Left lung (tissue), 4 donors: ENCODE measurements at regions not wholly inside any gene's neighbourhood (a gene's known extent, or its start where the extent isn't known, plus 50 kb on each side); places are given as distances from the start of the nearest gene placed in this dataset.

Source experiments
- ATAC-seq: fragments of 200-7000 bp; cut with Tn5 transposase; one replicate; pipeline ENCODE4 v1.9.1; 2020; ENCODE audit warnings: moderate library complexity
- DNase-seq, 4 donors: peaks; one replicate each; pipeline ENCODE4 v3.0.0-alpha.2; 2013 to 2020
- H3K27ac ChIP-seq, 2 donors: fragments of 200-600 bp; sonication (generic) in 1 of 2; one replicate each; pipeline versions ENCODE4 v1.5.0 to v1.8.0; 2020 to 2021
- H3K27me3 ChIP-seq, 2 donors: fragments of 200-600 bp; sonication (generic) in 1 of 2; one replicate each; pipeline versions ENCODE4 v1.5.0 to v1.8.0; 2020 to 2021
- H3K36me3 ChIP-seq, 2 donors: fragments of 200-600 bp; sonication (generic) in 1 of 2; one replicate each; pipeline versions ENCODE4 v1.5.0 to v1.8.0; 2020 to 2021
- H3K4me1 ChIP-seq, 2 donors: fragments of 200-600 bp; one replicate each; pipeline ENCODE4 v1.8.0; 2021
- H3K4me3 ChIP-seq, 2 donors: fragments of 200-600 bp; sonication (generic) in 1 of 2; one replicate each; pipeline versions ENCODE4 v1.5.0 to v1.8.0; 2020 to 2021; ENCODE audit warnings: mild to moderate bottlenecking in 1 of 2
- H3K9me3 ChIP-seq, 2 donors: fragments of 200-600 bp; sonication (generic) in 1 of 2; one replicate each; pipeline versions ENCODE4 v1.5.0 to v1.8.0; 2020 to 2021
- CTCF ChIP-seq, 2 donors: fragments of 200-600 bp; sonication (generic) in 1 of 2; IDR thresholded peaks; one replicate each; pipeline versions ENCODE4 v1.5.0 to v1.8.0; 2021; ENCODE audit warnings: antibody characterized with exemption in 2 of 2
- intact Hi-C, 2 donors: fragments of 100-400 bp; cut with DNase I; formaldehyde crosslinking; loops; one replicate each; pipeline versions ENCODE4 v1.11.2 to v1.14.2; 2022
- donor health status: DM: no; HTN: yes; CAD: no.
- donor health status: DM: no; HTN: no; CAD: no.

- Histone ChIP-seq H3K9me3 (no peaks in the 10 kb centered on the region), H3K27ac (no peak overlapping the region), H3K4me1 (no peaks in the 10 kb centered on the region), H3K36me3 (no peaks in the 10 kb centered on the region), H3K27me3 (no peaks in the 10 kb centered on the region), H3K4me3 (no peak overlapping the region)
- DNase-seq = no peak
- TF ChIP-seq CTCF (IDR thresholded peaks at IDR 0.05) = no peak
- intact Hi-C loops = no loop called here
- ATAC-seq = no peak
Observed at GRCh38 chr9:88737031-88737430, 202.1 kb downstream of the NXNL2 start.

- Histone ChIP-seq H3K27ac (no peak overlapping the region), H3K4me3 (no peak overlapping the region), H3K27me3 (no peaks in the 10 kb centered on the region), H3K36me3 (no peaks in the 10 kb centered on the region), H3K9me3 (no peaks in the 10 kb centered on the region), H3K4me1 (no peaks in the 10 kb centered on the region)
- TF ChIP-seq CTCF (IDR thresholded peaks at IDR 0.05) = no peak
- no peak for DNase-seq
- intact Hi-C loops = no loop called here
- no peak for ATAC-seq
Observed at GRCh38 chr9:88737876-88738275, 202.9 kb downstream of the NXNL2 start.

GRCh38 chr9:88738709-88739108 is 203.7 kb downstream of the NXNL2 start:
- no peaks in the 10 kb centered on the region for H3K4me1 ChIP-seq
- ATAC-seq (no peak), DNase-seq (no peak)
- no peak for TF ChIP-seq CTCF (IDR thresholded peaks at IDR 0.05)
- no peaks in the 10 kb centered on the region for H3K27me3 ChIP-seq
- H3K36me3 ChIP-seq = no peaks in the 10 kb centered on the region
- no peak overlapping the region for H3K27ac ChIP-seq
- no peak overlapping the region for H3K4me3 ChIP-seq
- H3K9me3 ChIP-seq = no peaks in the 10 kb centered on the region
- intact Hi-C loops = no loop called here

- DNase-seq (no peak), ATAC-seq (no peak)
- H3K4me3 ChIP-seq = no peak overlapping the region
- no peaks in the 10 kb centered on the region for H3K36me3 ChIP-seq
- no peaks in the 10 kb centered on the region for H3K9me3 ChIP-seq
- no peaks in the 10 kb centered on the region for H3K4me1 ChIP-seq
- intact Hi-C loops = no loop called here
- no peak overlapping the region for H3K27ac ChIP-seq
- H3K27me3 ChIP-seq = no peaks in the 10 kb centered on the region
- no peak for TF ChIP-seq CTCF (IDR thresholded peaks at IDR 0.05)
Observed at GRCh38 chr9:88739373-88739772, 204.4 kb downstream of the NXNL2 start.

- no peaks in the 10 kb centered on the region for H3K36me3 ChIP-seq
- ATAC-seq (no peak), DNase-seq (no peak)
- no peak for TF ChIP-seq CTCF (IDR thresholded peaks at IDR 0.05)
- H3K4me3 ChIP-seq = no peak overlapping the region
- H3K9me3 ChIP-seq = no peaks in the 10 kb centered on the region
- H3K4me1 ChIP-seq = no peaks in the 10 kb centered on the region
- intact Hi-C loops = no loop called here
- no peak overlapping the region for H3K27ac ChIP-seq
- H3K27me3 ChIP-seq = no peaks in the 10 kb centered on the region
Observed at GRCh38 chr9:88740844-88741243, 205.9 kb downstream of the NXNL2 start.
